HG03575 (cell line): ENCODE measurements at regions not wholly inside any gene's neighbourhood (a gene's known extent, or its start where the extent isn't known, plus 50 kb on each side); places are given as distances from the start of the nearest gene placed in this dataset.

Source experiments
- ATAC-seq: cut with Tn5 transposase; IDR thresholded peaks from one replicate; pipeline ENCODE4 v1.9.1; 2021; ENCODE audit not compliant: unreplicated experiment, insufficient number of reproducible peaks, low FRiP score; ENCODE audit errors: extremely low read depth

DNA sequence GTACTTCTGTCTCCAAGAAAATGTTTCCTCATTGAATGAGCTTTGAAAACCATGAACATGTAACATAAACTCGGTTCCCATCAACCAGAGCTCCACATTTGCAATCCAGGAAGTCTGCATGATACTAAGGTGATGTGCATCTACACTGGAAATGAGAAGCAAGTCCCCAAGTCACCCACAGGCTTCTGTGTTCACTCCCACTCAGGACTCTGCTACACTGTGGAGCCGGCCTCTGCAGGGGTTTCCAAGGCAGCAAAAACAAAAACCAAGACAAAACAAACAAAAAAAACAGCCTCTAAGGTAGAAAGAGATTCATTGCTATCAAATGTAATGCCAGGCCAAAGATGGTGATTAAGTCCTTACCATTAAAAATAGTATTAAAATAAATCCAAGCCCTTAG lies 593.7 kb downstream of the IRX1 start:
- ATAC-seq = no peak

DNA sequence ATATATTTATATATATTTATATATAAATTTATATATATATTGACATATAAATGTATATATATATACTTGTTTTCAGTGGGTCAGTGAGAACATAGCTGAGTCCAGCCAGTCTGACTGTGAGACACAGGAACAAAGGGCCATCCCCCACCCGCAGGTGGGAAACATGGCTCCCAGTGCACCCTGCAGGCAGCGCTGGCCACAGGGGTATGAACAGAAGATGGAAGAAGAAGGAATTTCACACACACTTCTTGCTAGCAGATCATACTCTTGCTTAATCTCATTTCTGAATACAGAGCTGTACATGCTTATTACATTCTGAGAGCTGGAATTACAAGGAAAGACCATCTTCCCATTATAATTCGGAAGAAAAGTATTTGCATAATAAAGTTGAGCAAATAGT lies 595.4 kb downstream of the IRX1 start:
- no peak for ATAC-seq

DNA sequence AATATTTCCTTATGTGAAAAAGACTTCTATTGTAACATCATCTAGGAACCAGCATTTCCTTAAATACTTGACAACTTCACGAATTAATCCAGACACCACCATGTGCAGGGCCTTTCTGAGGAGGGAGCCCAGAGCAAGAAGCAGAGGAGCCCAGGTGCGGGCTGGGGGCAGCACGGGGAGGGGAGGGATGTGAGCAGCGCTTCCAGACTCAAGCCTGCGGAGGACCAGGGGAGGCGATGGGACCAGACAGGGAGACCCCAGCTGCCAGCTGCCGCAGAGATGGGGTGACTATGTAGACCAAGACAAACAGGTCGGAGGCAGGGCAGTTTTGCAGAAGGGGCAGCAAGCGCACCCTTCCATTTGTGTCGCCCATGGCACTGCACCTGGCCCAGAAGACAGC lies 596.1 kb downstream of the IRX1 start:
- ATAC-seq = no peak

DNA sequence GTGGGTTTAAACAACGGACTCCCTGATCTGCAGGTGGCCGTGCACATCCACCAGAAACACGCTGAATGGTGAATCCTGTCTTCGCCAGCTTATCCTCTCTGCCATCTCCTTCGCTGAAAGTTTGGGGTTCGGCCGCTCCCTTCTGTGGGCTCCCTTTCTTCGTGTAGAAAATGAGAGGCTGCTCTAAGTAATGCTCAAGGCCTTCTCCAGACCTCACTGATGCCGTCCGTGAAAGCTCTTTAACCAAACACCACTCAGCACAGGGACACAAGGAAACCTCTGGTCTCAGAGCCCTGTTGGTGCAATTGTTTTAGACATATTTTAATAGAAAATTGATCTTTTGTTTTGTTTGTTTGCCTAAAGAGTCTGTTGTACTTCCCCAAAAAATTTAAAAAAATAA lies 596.5 kb downstream of the IRX1 start:
- ATAC-seq = no peak

DNA sequence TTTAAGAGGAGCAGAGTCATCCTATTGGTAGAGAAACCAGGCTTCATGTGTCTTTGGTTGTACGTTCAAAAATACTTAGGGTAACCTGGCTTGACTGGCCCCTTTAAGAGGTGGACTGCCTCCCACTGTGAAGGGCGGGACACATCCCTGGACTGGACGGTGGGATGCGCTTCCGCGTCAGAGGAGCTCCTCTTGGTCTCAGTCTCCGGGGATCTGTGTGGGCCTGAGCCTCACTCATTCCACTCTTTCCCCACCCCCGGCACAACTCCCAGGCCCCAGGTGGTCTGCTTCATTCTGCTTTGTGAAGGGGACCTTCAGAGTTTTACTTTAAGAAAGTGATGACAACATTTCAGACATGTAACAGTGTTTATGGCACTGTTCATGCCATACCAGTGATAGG lies 601.1 kb downstream of the IRX1 start:
- ATAC-seq = no peak

DNA sequence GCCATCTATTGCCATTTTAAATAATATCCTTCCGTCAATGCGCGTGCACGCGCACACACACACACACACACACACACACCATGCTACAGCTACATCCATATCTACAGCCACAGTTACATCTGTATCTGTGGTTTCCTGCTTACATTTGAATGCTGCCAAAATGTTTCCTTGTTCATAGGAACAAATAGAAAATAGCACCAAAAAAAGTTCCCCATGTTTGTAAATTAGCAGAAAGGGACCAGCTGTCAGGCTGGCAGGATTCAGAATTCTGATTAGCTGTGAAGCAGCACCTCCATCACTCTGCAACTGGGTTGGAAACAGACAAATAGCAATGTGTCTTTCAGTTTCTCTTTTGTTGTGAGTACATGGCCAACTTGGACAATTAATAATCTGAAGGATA lies 601.5 kb downstream of the IRX1 start:
- ATAC-seq = no peak

DNA sequence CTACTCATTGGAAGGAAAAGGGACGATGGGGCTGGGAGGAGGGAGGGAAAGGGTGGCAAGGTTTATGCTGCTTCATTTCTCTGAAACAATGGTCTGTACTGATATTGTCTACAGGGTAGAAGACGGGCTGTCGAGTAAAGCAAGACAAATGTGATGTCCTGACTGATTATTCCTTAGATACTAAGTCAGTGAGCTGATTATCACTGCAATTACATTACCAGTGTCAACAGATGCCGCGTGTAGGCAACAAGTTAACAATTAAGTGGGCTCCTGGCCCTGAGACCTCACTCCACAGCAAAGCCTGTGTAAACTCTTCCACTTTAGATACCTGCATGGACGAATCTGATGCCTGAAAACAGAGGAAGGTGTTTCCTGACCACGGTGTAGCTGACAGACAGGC lies 602.8 kb downstream of the IRX1 start:
- ATAC-seq = no peak

DNA sequence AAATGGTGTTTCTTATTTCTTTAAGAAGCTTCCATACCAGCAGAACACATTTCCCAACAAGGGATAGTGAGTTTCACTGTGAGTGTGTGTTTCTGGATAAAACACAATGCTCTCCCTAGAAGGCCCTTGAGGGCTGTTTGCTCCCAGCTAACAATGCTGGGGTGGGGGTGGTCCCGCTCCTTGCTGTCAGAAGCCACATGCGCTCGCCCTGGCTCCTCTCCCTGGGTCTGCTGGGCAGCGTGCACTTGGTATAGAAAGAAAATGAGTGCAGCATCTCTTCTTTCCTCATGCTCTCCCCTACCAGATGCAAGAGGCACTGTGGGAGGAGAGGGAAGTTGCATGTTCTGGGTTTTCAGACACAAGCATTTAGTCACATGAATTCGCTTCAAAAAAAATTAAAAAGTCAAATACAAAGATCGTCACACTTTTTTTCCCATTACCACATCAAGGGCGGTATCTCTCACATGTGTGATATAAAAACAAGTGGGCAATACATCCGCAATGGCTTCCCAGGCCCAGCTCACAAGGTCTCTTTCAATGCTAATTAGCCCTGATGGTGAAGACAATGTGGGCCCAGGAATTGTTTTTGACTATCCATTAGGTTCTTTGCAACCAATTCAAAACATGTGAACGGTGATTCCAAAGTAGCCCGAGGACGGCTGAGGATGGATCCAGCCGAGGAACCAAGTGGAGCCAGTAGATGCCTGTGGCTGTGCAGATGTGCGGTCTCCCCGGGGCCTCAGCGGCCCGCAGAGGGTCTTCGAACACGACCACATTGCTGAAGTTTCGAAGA lies 603.6 kb downstream of the IRX1 start:
- no peak for ATAC-seq

DNA sequence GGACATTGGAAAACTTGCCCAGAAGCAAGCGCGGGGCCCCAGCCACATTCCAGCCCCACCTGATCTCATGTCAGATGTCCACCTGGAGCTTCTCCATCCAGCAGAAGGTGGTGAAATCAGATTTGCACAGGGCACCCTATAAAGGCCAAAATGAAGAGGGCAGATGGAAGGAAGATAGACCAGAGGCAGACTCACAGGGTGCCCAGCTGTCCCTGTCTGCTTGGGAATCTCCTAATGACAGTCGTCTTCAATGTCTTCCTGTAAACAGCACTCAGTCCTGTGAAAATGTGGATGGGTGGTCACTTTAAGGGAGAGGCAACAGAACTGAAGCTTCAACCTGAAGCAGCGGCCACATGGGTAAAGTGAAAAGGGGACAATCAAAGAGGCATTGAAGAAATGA lies 607.5 kb downstream of the IRX1 start:
- no peak for ATAC-seq

DNA sequence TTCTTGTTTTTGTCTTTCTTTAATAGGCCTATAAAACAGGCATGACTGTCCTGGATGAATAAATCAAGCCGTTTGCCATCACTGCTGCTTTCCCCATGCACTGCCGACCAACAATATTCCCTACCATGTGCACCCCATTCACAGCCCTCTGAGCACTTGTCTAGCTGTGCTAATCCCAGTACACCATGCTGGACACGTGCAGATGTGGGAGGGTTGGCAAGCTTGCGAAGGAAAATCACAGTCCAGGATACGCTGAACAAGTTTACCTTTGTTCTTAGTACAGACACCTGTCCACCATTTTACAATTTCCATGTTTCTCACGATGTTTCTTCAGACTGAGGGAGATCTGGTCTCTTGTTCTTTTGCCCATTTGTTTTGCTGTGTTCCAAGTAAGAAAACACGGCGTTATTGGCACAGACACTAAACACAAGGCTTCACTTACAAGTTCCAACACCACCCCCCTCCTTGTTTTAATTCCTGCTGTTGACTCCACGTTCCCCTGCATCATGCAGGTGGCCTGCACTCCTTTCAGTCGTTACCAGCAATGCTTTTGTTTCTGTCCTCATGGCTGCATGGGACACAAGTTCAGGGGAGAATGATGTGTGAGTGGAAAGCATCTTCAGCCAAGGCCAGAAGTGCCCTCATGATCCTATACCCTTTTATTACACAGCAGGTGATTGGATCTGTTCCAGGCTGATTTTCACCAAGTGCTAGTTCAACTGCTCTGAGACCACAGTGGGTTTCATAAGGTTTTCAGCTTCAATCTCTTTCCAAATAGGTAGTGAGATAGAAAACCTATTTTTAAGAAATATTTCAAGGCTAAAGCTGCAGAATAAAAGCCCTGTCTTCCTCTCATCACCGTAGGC lies 608.9 kb downstream of the IRX1 start:
- ATAC-seq = no peak

DNA sequence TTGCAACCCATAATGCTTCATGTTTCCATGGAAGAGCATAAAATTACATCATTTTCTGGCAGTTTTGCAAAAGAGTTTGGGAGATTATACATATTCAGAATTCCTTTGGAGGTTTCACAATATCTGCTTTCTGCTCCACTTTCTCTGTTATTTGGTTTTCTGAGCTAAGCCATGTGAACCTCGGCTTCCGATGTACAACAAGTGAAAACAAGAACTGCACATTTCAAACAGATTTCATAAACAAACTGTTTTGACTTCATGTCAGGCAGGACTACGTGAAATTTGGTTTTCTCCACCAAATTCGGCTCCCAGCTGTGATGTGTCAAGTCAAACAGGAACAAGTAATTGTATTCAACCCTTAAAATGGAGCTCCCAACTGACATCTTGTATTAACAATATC lies 609.8 kb downstream of the IRX1 start:
- no peak for ATAC-seq

DNA sequence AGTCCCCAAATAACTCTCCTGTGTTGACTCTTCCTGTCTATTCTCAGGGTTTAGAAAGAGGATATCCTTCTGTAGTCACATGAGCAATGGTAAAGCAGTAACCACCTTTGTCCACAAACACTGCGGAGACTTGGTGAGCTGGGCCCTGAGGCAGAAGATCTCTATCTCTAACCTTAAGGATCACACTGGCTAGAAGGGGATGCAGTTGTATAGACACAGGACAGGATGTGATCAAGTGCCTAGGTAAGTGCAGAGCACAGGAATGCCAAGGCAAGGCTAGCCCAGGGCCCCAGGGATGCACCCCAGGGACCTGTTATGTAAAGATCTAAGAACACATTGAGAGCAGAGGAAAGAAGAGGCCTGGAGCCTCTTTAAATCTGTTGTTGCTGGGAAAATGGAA lies 610.5 kb downstream of the IRX1 start:
- ATAC-seq = no peak

DNA sequence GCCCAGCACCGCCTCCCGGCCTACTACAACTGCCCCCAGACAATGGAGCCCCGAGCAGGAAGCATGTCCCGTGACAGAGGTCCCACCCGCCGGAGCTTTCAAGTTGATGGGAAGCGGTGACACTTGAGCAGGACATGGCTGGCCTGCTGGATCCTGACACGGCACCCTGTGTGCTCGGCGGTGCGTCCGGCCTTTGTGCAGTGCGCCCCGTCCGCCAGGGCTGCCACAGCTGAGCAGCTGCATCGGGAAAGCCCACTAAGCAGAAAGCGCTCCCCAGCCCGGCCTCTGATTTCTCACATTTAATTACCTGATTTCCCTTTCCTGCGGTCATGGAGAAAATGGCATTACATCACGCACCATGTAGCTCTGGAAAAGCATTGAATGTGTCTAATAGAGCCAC lies 611.9 kb downstream of the IRX1 start:
- no peak for ATAC-seq

DNA sequence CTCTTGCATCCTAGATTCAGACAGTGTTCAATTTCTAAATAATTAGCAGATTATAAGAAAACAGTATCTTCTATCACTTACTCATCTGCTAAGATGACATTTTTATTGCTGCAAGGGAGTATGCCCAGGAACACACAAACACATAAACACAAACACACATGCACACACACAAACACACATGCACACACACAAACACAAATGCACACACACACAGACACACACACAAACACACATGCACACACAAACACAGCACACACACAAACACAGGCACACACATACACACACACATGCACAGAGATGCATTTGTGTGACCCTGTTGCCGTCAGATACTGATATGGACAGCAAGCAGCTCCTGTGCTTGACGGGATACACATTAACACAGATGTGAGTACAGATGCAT lies 612.9 kb downstream of the IRX1 start:
- no peak for ATAC-seq

DNA sequence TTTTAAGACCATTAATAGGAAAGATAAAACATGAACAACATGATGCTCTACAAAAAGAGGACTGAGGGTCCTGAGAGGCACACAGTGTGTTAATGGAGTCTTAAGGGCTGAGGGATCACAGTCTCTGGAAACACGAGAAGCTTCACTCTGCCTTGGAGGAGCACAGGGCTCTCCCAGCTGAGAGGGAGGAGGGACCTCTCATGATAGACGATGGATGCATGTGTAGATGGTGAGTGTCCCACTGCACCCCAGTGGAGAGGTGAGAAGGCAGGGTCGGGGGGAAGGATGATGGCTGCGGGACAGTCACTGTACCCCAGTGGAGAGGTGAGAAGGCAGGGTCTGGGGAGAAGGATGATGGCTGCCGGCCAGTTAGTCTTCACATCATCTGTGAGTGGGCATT lies 613.4 kb downstream of the IRX1 start:
- ATAC-seq = no peak

DNA sequence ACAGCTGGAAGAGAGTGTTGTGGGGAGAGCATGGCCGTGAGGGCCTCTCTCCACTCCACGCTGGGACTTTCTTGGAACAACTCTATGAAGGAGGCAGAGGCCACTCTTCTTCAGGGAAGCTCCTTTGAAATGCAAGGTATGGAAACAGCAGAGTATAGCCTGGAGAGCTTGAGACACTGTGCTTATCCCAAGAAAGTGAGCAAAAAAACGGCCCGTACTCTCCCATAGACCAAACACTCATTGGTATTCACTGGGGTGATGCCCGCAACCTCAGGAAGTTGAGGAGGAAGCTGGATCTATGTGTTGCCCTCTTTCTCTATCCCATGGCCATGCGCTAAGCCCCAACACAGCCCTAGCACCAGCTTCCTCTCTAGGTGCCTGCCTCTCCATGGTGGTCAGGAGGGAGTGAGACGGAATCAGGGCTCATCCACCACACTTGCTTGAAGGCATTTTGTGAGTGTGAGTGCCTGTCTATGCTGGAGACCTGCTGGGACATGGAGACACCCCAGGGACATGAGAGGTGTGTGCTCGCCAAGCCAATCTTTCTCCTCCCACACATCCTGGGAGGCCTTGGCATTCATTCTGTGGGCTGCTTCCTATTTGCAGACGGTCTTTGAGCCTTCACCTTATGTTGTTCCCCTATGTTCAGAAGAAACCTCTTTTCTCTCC lies 616.6 kb downstream of the IRX1 start:
- no peak for ATAC-seq

DNA sequence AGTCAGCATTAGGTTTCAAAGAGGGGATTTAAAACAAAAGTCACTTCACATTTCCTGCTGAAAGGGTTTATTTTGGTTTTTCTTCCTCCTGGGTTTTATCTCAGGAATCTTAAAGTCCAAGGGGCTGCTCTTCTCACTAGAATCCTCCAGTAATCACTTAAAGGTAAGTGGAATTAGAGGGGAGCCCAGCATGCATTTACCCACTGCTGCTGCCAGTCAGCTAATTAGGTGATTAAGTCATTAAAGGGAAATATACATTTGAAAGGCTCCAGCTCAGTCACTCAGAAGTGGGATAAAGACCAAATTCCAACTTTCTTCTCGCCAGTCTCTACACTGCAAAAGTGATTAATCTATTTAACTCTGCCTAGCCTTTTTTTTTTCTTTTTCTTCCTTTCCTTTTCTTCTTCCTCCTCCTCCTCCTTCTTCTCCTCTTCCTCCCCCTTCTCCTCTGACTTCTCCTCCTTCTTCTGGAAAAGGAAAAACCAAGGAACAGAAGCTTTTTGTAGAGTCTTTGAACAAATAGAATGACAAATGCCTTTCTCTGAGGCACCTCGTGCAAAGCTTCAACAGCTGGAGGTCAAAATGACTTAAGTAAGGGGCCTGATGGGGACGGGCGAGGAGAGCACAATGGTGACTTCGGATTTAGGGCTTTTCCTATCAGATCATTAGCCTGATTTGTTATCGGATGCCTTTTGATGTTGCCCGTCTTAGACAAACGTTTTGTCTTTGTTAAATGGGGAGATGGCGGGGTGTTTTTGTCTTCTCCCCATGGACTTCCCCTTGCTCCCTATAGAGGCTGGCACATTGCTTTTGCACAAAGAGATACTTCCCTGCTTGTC lies 617.6 kb downstream of the IRX1 start:
- ATAC-seq = no peak

DNA sequence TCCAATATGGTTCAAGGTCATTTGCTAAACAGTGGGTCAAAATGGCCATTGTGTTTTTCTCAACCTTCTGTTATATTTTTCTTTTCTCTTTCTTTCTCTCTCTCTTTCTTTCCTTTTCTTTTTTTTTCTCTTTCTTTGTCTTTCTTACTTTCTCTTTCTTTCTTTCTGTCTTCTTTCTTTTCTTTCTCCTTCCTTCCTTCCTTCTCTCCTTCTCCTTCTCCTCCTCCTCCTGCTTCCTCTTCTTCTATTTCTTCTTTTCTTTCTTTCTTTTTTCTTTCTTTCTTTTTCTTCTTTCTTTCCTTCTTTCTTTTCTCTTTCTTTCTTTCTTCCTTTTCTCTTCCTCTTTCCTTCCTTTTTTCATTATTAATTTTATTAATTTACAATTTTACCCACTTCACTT lies 619.5 kb downstream of the IRX1 start:
- ATAC-seq = no peak

DNA sequence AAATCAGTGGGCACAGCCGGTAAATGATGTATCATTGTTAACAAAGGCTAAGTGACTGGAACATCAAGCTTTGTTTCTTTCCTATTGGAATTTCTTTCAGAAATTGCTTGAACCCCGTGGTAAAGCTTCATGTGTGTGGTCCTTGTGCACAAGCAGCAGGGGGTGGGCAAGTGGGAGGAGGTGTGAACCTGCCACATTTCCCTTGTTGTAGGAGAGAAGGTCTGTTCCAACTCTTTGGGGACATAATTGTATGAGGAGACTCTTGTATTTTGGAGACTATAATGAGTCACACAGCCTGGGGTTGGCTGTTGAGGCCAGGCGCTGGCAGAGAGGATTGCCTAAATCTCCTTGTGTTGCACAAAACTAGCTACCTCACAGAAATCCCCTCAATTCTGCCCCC lies 620.5 kb downstream of the IRX1 start:
- ATAC-seq = no peak
